OCI-M1 (cell line): ENCODE measurements at regions not wholly inside any gene's neighbourhood (a gene's known extent, or its start where the extent isn't known, plus 50 kb on each side); places are given as distances from the start of the nearest gene placed in this dataset.
"Not testable (repeated sequence)": the region's sequence is repeated elsewhere in the genome, so short reads cannot be mapped to it uniquely, and the experiment has no call there.

Source experiments
- DNase-seq: peaks from one replicate; lab custom pipeline; 2025; lab: John Stamatoyannopoulos, UW

GRCh38 chr9:79089054-79089560, 482.7 kb upstream of the TLE4 start:
- no peak for DNase-seq

- DNase-seq = not testable (repeated sequence)
These were observed 481.9 kb upstream of the TLE4 start for GRCh38 chr9:79089851-79090250.

GRCh38 chr9:79103257-79103656, 468.5 kb upstream of the TLE4 start:
- DNase-seq = not testable (repeated sequence)

GRCh38 chr9:79104216-79104615, 467.5 kb upstream of the TLE4 start:
- DNase-seq = no peak

- no peak for DNase-seq
These were observed 466.8 kb upstream of the TLE4 start for GRCh38 chr9:79104951-79105350.

GRCh38 chr9:79107911-79108676, 463.7 kb upstream of the TLE4 start:
- DNase-seq = no peak

- no peak for DNase-seq
These were observed 460.1 kb upstream of the TLE4 start for GRCh38 chr9:79111653-79112052.

- no peak for DNase-seq
These were observed 456.6 kb upstream of the TLE4 start for GRCh38 chr9:79115176-79115575.

GRCh38 chr9:79116041-79116440, 455.7 kb upstream of the TLE4 start:
- DNase-seq = no peak

GRCh38 chr9:79116709-79117108, 455.1 kb upstream of the TLE4 start:
- no peak for DNase-seq

- DNase-seq = no peak
These were observed 451.2 kb upstream of the TLE4 start for GRCh38 chr9:79120533-79120932.

- DNase-seq = peak; percentile 13
These were observed 450.8 kb upstream of the TLE4 start for GRCh38 chr9:79120941-79121340.

- no peak for DNase-seq
These were observed 448.4 kb upstream of the TLE4 start for GRCh38 chr9:79123415-79123814.

- DNase-seq = no peak
These were observed 444.1 kb upstream of the TLE4 start for GRCh38 chr9:79127661-79128060.

GRCh38 chr9:79129865-79130480, 441.8 kb upstream of the TLE4 start:
- DNase-seq = peak; percentile 60

GRCh38 chr9:79131246-79131774, 440.5 kb upstream of the TLE4 start:
- DNase-seq = no peak

GRCh38 chr9:79131824-79132377, 439.9 kb upstream of the TLE4 start:
- DNase-seq = no peak

- DNase-seq = peak; percentile 4
These were observed 437.1 kb upstream of the TLE4 start for GRCh38 chr9:79134654-79135053.

GRCh38 chr9:79135681-79136415, 435.9 kb upstream of the TLE4 start:
- DNase-seq = no peak

- no peak for DNase-seq
These were observed 431.0 kb upstream of the TLE4 start for GRCh38 chr9:79140751-79141150.

- no peak for DNase-seq
These were observed 428.6 kb upstream of the TLE4 start for GRCh38 chr9:79143211-79143610.

- no peak for DNase-seq
These were observed 426.3 kb upstream of the TLE4 start for GRCh38 chr9:79145442-79145841.
